ENCODE measurements at regions not wholly inside any gene's neighbourhood (a gene's known extent, or its start where the extent isn't known, plus 50 kb on each side); places are given as distances from the start of the nearest gene placed in this dataset.

DNA sequence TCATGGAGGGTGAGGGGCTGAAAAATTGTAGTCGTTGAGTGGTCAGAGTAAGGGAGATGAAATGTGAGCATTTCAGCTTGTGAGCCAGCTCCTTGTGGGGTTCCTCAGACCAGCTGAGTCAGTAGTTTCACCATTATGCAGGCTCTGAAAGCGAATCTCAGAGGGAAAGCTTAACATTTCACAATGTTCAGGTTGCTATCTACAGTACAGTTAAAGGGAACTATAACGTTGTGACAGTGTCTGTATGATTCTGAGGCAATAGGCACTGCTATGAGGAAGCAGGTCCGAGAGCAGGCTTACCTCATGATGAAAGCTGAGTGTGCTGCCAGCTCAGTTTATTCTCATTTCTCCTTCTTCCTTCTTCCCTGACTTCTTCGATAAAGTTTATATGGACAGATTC lies 469.6 kb downstream of the EDEM1 start:
- no TSS peak for BruUV-seq (replicated peaks)
- Histone ChIP-seq H3K27me3 (ENCODE audit: insufficient read depth, low read depth) (no peaks in the 10 kb centered on the region), H3F3A (ENCODE audit: insufficient read depth, low read depth) (no peaks in the 10 kb centered on the region), H2AFZ (no peak overlapping the region), H3K4me1 (replicated peaks; ENCODE audit: insufficient read depth) (no peaks in the 10 kb centered on the region), H3K27ac (no peak overlapping the region), H3K4me2 (no peak overlapping the region), H3K36me3 (ENCODE audit: low read depth) (no peaks in the 10 kb centered on the region), H3K79me2 (ENCODE audit: low read depth) (no peaks in the 10 kb centered on the region), H3K4me3 (no peak overlapping the region), H3K9me2 (ENCODE audit: insufficient read depth) (no peaks in the 10 kb centered on the region), H3K9me3 (ENCODE audit: insufficient read depth, low read depth) (no peaks in the 10 kb centered on the region), H4K20me1 (ENCODE audit: insufficient read depth) (no peaks in the 10 kb centered on the region)
- intact Hi-C loops (cut with micrococcal nuclease; ENCODE audit: unreplicated experiment): no loop called here
- POLR2A ChIA-PET (ENCODE audit: unreplicated experiment): no interaction called here
- CTCF ChIA-PET: no interaction called here
- no peak for DNase-seq
- no peak for TF ChIP-seq EZH2 (IDR thresholded peaks at IDR 0.05; ENCODE audit: low read depth)
- TF ChIP-seq, protein P1, sequence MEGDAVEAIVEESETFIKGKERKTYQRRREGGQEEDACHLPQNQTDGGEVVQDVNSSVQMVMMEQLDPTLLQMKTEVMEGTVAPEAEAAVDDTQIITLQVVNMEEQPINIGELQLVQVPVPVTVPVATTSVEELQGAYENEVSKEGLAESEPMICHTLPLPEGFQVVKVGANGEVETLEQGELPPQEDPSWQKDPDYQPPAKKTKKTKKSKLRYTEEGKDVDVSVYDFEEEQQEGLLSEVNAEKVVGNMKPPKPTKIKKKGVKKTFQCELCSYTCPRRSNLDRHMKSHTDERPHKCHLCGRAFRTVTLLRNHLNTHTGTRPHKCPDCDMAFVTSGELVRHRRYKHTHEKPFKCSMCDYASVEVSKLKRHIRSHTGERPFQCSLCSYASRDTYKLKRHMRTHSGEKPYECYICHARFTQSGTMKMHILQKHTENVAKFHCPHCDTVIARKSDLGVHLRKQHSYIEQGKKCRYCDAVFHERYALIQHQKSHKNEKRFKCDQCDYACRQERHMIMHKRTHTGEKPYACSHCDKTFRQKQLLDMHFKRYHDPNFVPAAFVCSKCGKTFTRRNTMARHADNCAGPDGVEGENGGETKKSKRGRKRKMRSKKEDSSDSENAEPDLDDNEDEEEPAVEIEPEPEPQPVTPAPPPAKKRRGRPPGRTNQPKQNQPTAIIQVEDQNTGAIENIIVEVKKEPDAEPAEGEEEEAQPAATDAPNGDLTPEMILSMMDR (conservative IDR thresholded peaks at IDR 0.05): no peak

DNA sequence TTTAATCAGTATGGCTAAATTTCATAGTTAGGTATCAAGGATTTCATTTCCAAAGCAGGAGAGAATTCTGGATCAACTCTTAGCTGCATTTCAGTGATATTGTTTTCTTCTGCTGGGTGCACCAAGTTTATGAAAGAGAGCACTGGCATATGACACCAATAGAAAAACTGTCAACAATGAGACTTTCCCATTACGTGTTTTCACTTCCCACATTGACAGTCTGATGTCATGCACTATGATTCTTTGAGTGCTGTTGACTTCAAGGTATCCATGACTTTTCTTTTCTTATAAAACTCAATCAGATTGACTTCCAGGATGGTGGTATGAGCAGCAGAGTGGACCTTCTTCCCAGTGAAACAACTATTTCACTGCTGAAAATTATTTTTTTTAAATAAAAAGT lies 476.1 kb downstream of the EDEM1 start:
- no TSS peak for BruUV-seq (replicated peaks)
- intact Hi-C loops (cut with micrococcal nuclease; ENCODE audit: unreplicated experiment): no loop called here
- Histone ChIP-seq H3K27me3 (ENCODE audit: insufficient read depth, low read depth) (no peaks in the 10 kb centered on the region), H3K4me2 (no peak overlapping the region), H3F3A (ENCODE audit: insufficient read depth, low read depth) (no peaks in the 10 kb centered on the region), H4K20me1 (ENCODE audit: insufficient read depth) (no peaks in the 10 kb centered on the region), H3K9me2 (ENCODE audit: insufficient read depth) (no peaks in the 10 kb centered on the region), H3K79me2 (ENCODE audit: low read depth) (no peaks in the 10 kb centered on the region), H3K27ac (no peak overlapping the region), H3K9me3 (ENCODE audit: insufficient read depth, low read depth) (peaks cover 5% of the 10 kb centered on the region; the same call in 1 of the 2 replicates), H2AFZ (no peak overlapping the region), H3K4me3 (no peak overlapping the region), H3K36me3 (ENCODE audit: low read depth) (no peaks in the 10 kb centered on the region), H3K4me1 (replicated peaks; ENCODE audit: insufficient read depth) (no peaks in the 10 kb centered on the region)
- ChIA-PET POLR2A (ENCODE audit: unreplicated experiment) (no interaction called here), CTCF (no interaction called here)
- TF ChIP-seq EZH2 (IDR thresholded peaks at IDR 0.05; ENCODE audit: low read depth): no peak
- TF ChIP-seq, protein P1 (conservative IDR thresholded peaks at IDR 0.05): no peak
- DNase-seq: no peak

DNA sequence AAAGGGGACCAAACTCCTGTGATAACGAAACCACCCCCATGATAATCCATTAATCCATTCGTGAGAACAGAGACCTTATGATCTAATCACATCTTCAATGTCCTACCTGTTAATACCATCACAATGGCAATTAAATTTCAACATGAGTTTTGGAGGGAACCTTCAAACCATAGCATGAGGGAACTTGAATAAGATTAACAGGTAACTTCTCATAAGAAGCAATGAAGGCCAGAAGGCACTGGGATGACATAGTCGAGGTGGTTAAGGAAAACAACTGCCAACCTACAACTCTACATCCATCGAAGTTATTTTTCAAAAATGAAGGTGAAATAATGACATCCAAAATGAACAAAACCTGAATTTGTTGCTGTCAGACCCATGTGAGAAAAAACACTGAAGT lies 478.9 kb downstream of the EDEM1 start:
- no TSS peak for BruUV-seq (replicated peaks)
- H3K79me2 ChIP-seq (ENCODE audit: low read depth): no peaks in the 10 kb centered on the region
- H3K27me3 ChIP-seq (ENCODE audit: insufficient read depth, low read depth): no peaks in the 10 kb centered on the region
- no peaks in the 10 kb centered on the region for H3K9me2 ChIP-seq (ENCODE audit: insufficient read depth)
- H3K4me1 ChIP-seq (replicated peaks; ENCODE audit: insufficient read depth): no peaks in the 10 kb centered on the region
- no peaks in the 10 kb centered on the region for H3K36me3 ChIP-seq (ENCODE audit: low read depth)
- H4K20me1 ChIP-seq (ENCODE audit: insufficient read depth): no peaks in the 10 kb centered on the region
- CTCF ChIA-PET: no interaction called here
- H3K4me2 ChIP-seq: no peak overlapping the region
- H2AFZ ChIP-seq: no peak overlapping the region
- H3F3A ChIP-seq (ENCODE audit: insufficient read depth, low read depth): no peaks in the 10 kb centered on the region
- intact Hi-C loops (cut with micrococcal nuclease; ENCODE audit: unreplicated experiment): no loop called here
- H3K27ac ChIP-seq: no peak overlapping the region
- TF ChIP-seq, protein P1 (conservative IDR thresholded peaks at IDR 0.05): no peak
- no peak for TF ChIP-seq EZH2 (IDR thresholded peaks at IDR 0.05; ENCODE audit: low read depth)
- H3K4me3 ChIP-seq: no peak overlapping the region
- peaks cover 9% of the 10 kb centered on the region; the same call in 1 of the 2 replicates for H3K9me3 ChIP-seq (ENCODE audit: insufficient read depth, low read depth)
- DNase-seq: no peak
- POLR2A ChIA-PET (ENCODE audit: unreplicated experiment): no interaction called here
